ENCODE measurements at regions not wholly inside any gene's neighbourhood (a gene's known extent, or its start where the extent isn't known, plus 50 kb on each side); places are given as distances from the start of the nearest gene placed in this dataset.
"Not testable (repeated sequence)": the region's sequence is repeated elsewhere in the genome, so short reads cannot be mapped to it uniquely, and the experiment has no call there.

GRCh38 chr2:2493496-2493895 lies 162.4 kb upstream of the MYT1L start:
- DNase-seq (ENCODE audit: low spot score): no peak
- intact Hi-C loops (cut with DNase I): no loop called here

- intact Hi-C loops (cut with DNase I): no loop called here
- no peak for DNase-seq (ENCODE audit: low spot score)
Observed at GRCh38 chr2:2492800-2493199, 161.7 kb upstream of the MYT1L start.

DNA sequence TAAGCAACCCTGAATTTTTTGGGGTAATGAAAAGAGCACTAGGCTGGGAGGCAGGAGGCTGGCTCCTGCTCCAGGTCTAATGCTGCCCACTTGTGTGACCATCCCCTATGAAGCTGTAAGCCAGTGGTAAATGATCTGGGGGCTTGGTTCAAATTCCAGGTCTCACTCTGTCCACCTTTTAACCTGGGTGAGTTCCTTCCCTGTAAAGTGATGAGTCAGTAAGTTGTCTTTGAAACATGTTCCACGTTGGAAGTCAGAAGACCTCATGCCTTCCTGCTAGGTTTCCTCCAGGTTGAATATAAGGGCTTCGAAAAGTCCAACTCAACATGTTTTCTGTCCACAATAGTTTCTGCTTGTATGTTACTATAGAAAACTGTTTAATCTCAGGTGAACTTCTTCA lies 160.9 kb upstream of the MYT1L start:
- no peak for DNase-seq (ENCODE audit: low spot score)

GRCh38 chr2:2484301-2484700 lies 153.2 kb upstream of the MYT1L start:
- DNase-seq (ENCODE audit: low spot score): no peak
- intact Hi-C loops (cut with DNase I): no loop called here

More for the DNA sequence above, 160.9 kb upstream of the MYT1L start:
- intact Hi-C loops (cut with DNase I): no loop called here

GRCh38 chr2:2482851-2483250 lies 151.8 kb upstream of the MYT1L start:
- intact Hi-C loops (cut with DNase I): no loop called here
- DNase-seq (ENCODE audit: low spot score): no peak

DNA sequence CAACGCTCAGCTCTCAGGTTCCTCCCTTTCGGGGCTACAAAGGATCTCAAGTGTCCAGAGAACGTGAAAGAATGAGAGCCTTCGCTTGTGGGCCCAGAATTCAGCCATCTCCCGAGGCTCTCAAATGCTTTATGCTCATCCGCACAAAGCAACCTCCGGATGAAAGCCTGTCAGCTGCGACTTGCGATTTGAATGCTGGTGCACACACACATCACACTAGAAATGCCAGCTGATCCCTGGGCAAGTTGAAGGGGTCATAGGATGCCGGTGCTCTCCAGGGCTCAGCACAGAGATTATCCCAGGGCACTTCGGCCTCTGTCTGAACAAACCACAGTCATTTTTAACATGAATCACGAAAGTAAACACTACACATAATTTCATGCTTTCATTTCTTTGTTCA lies 141.8 kb upstream of the MYT1L start:
- intact Hi-C loops (cut with DNase I): no loop called here
- DNase-seq (ENCODE audit: low spot score): no peak

DNA sequence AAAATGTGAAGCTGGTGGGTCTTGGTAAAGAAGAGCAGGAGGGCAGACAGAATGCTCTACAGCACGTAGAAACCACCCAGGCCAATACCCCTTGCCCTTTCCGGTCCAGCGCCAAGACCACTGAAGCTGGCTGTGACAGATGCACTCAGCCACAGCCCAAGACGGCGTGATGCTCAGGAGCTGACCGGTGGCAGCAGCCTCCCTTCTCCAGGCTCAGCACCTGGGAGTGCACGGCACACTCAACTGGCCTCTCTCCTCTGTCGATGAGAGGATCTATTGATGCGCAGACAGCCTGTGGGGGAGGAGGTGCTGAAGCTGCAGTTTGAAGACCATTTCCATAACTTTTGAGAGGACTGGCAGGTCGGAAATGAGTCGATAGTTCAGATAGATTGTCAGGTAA lies 141.0 kb upstream of the MYT1L start:
- DNase-seq (ENCODE audit: low spot score): no peak
- intact Hi-C loops (cut with DNase I): no loop called here

DNA sequence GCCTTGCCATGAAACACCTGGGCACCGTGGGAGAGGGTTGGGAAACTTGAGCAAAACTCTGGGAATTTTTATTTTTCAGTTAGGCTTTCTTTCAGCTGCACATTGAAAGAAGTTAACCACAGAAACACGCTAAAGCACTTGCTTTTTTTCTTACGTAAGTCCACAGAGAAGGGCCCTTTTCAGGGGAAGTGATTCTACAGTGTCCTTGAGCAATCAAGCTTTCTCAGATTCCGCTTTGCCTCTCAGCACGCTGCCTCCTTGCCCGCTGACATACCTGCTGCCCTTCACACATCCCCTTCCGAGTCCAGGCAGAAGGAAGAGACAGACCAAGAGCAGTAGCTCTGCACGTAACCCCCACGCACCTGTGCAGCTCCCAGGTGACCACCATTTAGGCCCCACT lies 135.5 kb upstream of the MYT1L start:
- no peak for DNase-seq (ENCODE audit: low spot score)
- intact Hi-C loops (cut with DNase I): no loop called here

- DNase-seq (ENCODE audit: low spot score): no peak
Observed at GRCh38 chr2:2464643-2465042, 133.6 kb upstream of the MYT1L start.

GRCh38 chr2:2464094-2464493 lies 133.0 kb upstream of the MYT1L start:
- intact Hi-C loops (cut with DNase I): no loop called here
- no peak for DNase-seq (ENCODE audit: low spot score)

More at GRCh38 chr2:2464643-2465042, 133.6 kb upstream of the MYT1L start:
- intact Hi-C loops (cut with DNase I): no loop called here

DNA sequence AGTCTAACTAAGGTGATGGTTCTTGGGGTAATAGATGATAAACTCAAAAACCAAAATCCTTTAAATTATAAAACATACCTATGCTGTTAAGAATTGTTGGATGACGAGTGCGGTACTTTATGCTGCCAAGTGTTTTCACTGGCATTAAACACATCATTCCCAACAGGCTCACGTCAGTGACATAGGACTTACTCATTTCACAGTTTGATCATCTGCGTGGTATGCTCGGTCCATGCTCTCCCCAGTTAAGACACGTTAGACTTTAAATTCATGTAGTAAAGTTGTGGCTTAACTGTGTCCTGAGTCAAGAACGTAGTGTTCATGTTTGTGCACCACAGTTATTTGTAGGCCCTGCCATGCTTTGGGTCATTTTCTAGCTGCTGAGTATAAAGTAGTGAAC lies 125.6 kb upstream of the MYT1L start:
- intact Hi-C loops (cut with DNase I): no loop called here
- no peak for DNase-seq (ENCODE audit: low spot score)

DNA sequence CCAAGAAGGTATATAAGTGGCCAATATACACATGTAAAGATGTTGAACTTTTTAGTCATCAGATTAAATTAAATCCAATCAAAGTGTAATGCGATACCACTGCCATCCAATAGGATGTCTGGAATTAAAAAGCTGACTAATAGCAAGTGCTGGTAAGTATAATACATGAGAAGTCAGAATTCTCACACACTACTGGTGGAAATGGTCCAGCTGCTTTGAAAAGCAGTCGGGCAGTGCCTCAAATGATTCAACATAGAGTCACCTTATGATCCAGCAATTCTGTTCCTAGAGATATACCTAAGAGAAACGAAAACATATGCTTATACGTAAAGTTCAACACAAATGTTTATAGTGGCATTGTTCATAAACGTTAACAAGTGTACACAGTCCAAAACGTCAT lies 124.1 kb upstream of the MYT1L start:
- intact Hi-C loops (cut with DNase I): no loop called here
- no peak for DNase-seq (ENCODE audit: low spot score)

DNA sequence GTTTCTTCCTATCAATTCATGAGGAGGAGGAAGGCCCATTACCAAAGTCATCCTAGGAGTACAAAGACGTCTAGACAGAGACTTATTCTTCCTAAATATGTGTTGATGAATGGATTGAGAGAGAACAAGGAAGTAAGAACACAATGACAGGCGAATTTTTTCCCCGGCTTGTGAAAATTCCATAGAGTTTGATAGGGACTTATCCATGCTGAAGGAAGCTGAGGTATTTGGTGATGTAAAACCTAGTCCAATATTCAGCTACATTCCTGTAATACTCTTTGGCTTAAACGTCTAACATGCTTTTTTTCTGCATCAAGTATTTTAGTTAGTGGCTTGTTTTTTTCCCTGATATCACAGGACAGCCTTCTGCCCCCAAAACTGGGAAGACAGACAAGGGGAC lies 121.9 kb upstream of the MYT1L start:
- no peak for DNase-seq (ENCODE audit: low spot score)
- intact Hi-C loops (cut with DNase I): no loop called here

DNA sequence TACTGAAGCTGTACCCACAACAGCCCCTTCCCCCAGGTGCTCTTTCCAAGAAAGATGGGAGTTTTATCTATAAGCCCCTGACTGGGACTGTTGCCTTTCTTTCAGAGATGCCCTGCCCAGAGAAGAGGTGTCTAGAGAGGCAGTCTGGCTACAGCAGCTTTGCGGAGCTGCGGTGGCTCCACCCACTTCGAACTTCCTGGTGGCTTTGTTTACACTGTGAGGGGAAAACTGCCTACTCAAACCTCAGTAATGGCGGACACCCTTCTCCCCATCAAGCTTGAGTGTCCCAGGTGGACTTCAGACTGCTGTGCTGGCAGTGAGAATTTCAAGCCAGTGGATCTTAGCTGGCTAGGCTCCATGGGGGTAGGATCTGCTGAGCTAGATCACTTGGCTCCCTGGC lies 120.2 kb upstream of the MYT1L start:
- intact Hi-C loops (cut with DNase I): not testable (repeated sequence)

GRCh38 chr2:2448178-2448577 lies 117.1 kb upstream of the MYT1L start:
- intact Hi-C loops (cut with DNase I): no loop called here

More for the DNA sequence above, 120.2 kb upstream of the MYT1L start:
- not testable (repeated sequence) for DNase-seq (ENCODE audit: low spot score)

DNA sequence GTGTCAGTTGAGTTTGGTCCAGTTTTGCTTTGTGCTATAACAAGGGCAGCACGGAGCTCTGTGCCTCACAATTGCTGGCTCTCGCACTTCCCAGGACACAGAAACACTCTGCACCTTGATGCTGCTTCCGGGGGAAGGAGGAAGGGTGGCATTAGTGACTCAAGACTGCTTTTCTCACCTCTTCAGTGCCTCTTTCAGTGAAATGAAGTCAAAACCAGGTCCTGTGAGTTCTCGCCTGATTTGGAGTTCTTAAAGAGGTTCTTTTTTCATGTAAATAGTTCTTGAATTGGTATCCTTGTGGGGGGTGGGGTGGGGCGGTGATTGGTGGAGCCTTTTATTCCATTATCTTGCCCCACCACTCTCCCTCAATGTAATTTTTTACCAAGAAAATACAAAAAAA lies 91.5 kb upstream of the MYT1L start:
- DNase-seq (ENCODE audit: low spot score): no peak
- intact Hi-C loops (cut with DNase I): no loop called here

More at GRCh38 chr2:2448178-2448577, 117.1 kb upstream of the MYT1L start:
- DNase-seq (ENCODE audit: low spot score): no peak

- intact Hi-C loops (cut with DNase I): no loop called here
Observed at GRCh38 chr2:2413525-2413924, 82.5 kb upstream of the MYT1L start.

GRCh38 chr2:2410987-2411386 lies 79.9 kb upstream of the MYT1L start:
- no peak for DNase-seq (ENCODE audit: low spot score)
- intact Hi-C loops (cut with DNase I): no loop called here

More at GRCh38 chr2:2413525-2413924, 82.5 kb upstream of the MYT1L start:
- DNase-seq (ENCODE audit: low spot score): no peak

DNA sequence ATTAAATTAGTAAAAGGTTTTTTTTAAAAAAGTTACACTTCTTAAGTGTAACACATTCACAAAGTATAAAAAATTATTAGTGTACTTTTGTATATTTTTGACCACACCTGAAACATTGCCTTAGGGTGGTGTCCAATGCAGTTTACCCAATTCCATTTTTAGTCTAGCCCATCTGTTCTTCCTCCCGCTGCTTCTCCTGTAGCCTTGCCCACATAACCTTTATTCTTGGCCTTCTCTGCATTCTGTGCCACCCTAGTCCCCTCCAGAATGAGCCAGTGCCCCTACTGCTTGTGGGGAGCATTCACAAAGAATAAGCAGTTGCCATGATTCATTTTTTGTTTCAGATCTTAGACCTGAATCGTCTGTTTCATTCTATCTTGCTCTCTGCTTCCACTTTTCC lies 78.4 kb upstream of the MYT1L start:
- intact Hi-C loops (cut with DNase I): no loop called here
- no peak for DNase-seq (ENCODE audit: low spot score)

DNA sequence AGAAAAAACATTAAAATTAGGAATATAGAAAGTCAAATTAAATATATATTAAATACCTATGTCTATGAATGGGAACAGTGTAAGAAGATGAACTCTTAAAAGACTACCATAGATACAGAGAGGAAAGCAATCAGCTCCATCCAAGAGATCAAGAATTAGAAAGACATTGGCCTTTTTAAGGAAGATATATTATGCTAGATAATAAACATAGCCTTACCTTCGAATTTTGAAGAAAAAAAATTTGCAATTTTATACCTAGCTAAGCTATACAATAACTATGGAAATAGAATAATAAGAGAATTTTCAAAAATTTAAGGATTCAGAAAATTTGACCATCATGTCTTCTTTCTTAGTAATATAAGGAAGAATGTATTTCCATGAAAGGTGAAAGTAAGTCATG lies 74.7 kb upstream of the MYT1L start:
- intact Hi-C loops (cut with DNase I): no loop called here
- no peak for DNase-seq (ENCODE audit: low spot score)

- intact Hi-C loops (cut with DNase I): no loop called here
- no peak for DNase-seq (ENCODE audit: low spot score)
Observed at GRCh38 chr2:2400286-2401038, 69.4 kb upstream of the MYT1L start.

DNA sequence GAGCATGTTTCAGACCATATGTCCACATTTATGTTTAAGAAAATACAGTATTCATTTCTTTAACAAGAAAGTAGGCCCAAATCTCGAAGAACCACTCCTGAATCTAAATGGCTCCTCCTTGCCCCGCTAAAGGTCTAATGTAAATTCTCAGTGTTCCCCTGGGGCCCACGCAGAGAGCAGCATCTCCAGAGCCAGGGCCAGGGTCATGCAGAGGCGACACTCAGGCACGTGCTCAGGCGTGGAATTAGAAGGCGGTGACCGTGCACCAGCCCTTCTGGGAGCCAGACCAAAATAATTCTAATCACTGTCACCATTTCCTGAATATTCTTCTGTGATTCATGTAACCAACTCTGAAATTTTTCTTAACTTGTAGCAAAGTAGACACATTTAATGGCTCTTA lies 68.3 kb upstream of the MYT1L start:
- DNase-seq (ENCODE audit: low spot score): no peak
- intact Hi-C loops (cut with DNase I): no loop called here

Measured in cardiac septum (tissue), 1 donor.